ENCODE measurements at regions not wholly inside any gene's neighbourhood (a gene's known extent, or its start where the extent isn't known, plus 50 kb on each side); places are given as distances from the start of the nearest gene placed in this dataset.

DNA sequence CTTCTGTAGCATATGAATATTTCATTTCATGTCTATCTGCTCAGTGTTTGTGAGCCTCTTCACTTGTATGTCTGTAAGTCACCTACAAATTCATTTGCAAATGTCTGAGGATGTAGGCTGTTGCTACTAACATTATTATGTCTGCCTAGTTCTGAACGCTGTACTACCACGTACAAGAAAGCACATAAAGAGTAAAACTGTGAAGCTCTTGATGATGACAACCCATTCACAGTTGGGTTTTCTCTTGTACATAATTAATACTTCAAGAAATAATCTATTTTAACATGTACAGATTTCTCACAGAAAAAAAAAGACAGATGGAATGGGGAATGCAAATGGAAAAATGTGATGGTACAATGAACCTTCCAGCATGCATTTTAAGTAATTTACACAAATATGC, 64.3 kb upstream of the CPNE8 start:
- TF ChIP-seq FOXM1 (IDR thresholded peaks at IDR 0.05; ENCODE audit: borderline replicate concordance) = no peak
- no peak for TF ChIP-seq ELF4 (IDR thresholded peaks at IDR 0.05)
- no peak for TF ChIP-seq BHLHE40 (IDR thresholded peaks at IDR 0.05; ENCODE audit: borderline replicate concordance)
- no peak for TF ChIP-seq PKNOX1 (IDR thresholded peaks at IDR 0.05)
- TF ChIP-seq SP1 (IDR thresholded peaks at IDR 0.05) = no peak
- TF ChIP-seq ARNT (IDR thresholded peaks at IDR 0.05) = no peak
- no peak for TF ChIP-seq TARDBP (IDR thresholded peaks at IDR 0.05)
- no peak for TF ChIP-seq FOXA1 (IDR thresholded peaks at IDR 0.05)
- no peak for TF ChIP-seq HDGF (IDR thresholded peaks at IDR 0.05; ENCODE audit: borderline replicate concordance)
- no peak for TF ChIP-seq SUZ12 (IDR thresholded peaks at IDR 0.05)
- no peak for TF ChIP-seq ZNF384 (IDR thresholded peaks at IDR 0.05)
- no peak for TF ChIP-seq FOXK2 (IDR thresholded peaks at IDR 0.05)
- TF ChIP-seq L3MBTL2 (conservative IDR thresholded peaks at IDR 0.05) = no peak
- TF ChIP-seq NFRKB (IDR thresholded peaks at IDR 0.05) = no peak
